Liver (tissue), 8 donors: ENCODE measurements at regions not wholly inside any gene's neighbourhood (a gene's known extent, or its start where the extent isn't known, plus 50 kb on each side); places are given as distances from the start of the nearest gene placed in this dataset.

Experiments
- DNase-seq: peaks from one replicate; pipeline ENCODE4 v3.0.0-alpha.2; 2017; ENCODE audit warnings: low spot score
- H3K27ac ChIP-seq, 2 donors: one replicate each; pipeline ENCODE4 v1.7.0; 2013; ENCODE audit warnings: inconsistent platforms in 2 of 2, low read length in 2 of 2, control low read depth in 1 of 2, low read depth in 1 of 2, mild to moderate bottlenecking in 1 of 2
- H3K27me3 ChIP-seq, 4 donors: one replicate each; pipeline versions ENCODE4 v1.6.1 to v1.7.0; 2013; ENCODE audit warnings: low read length in 3 of 4, inconsistent platforms in 1 of 4, mild to moderate bottlenecking in 1 of 4, moderate library complexity in 1 of 4; ENCODE audit not compliant: control insufficient read depth in 4 of 4, insufficient read depth in 4 of 4
- H3K36me3 ChIP-seq, 4 donors: one replicate each; pipeline versions ENCODE4 v1.6.1 to v1.7.0; 2013; ENCODE audit warnings: low read length in 3 of 4, mild to moderate bottlenecking in 3 of 4, low read depth in 1 of 4, moderate library complexity in 1 of 4; ENCODE audit not compliant: control insufficient read depth in 4 of 4, insufficient read depth in 3 of 4
- H3K4me1 ChIP-seq, 4 donors: one replicate each; pipeline versions ENCODE4 v1.6.1 to v1.7.0; 2013; ENCODE audit warnings: low read length in 3 of 4, mild to moderate bottlenecking in 3 of 4, moderate library complexity in 1 of 4; ENCODE audit not compliant: control insufficient read depth in 4 of 4, insufficient read depth in 4 of 4
- H3K4me3 ChIP-seq, 3 donors: one replicate each; pipeline versions ENCODE4 v1.6.1 to v1.7.0; 2013; ENCODE audit warnings: low read length in 3 of 3, control low read depth in 1 of 3, low read depth in 1 of 3, mild to moderate bottlenecking in 1 of 3
- H3K9ac ChIP-seq, 2 donors: one replicate each; pipeline ENCODE4 v1.7.0; 2013; ENCODE audit warnings: low read length in 2 of 2, mild to moderate bottlenecking in 2 of 2, moderate library complexity in 2 of 2, control low read depth in 1 of 2, low read depth in 1 of 2
- H3K9me3 ChIP-seq, 4 donors: one replicate each; pipeline versions ENCODE4 v1.6.1 to v1.7.0; 2013; ENCODE audit warnings: low read length in 3 of 4; ENCODE audit not compliant: control insufficient read depth in 4 of 4
- EGR1 ChIP-seq, 2 donors: IDR thresholded peaks; 2 replicates each; pipeline ENCODE4 v1.6.1; 2016 to 2018; ENCODE audit warnings: antibody characterized with exemption in 2 of 2, low read depth in 2 of 2
- FOXA1 ChIP-seq: IDR thresholded peaks from 2 replicates; pipeline ENCODE4 v1.6.1; 2016; ENCODE audit warnings: antibody characterized with exemption
- FOXA2 ChIP-seq: IDR thresholded peaks from 2 replicates; pipeline ENCODE4 v1.6.1; 2016; ENCODE audit warnings: antibody characterized with exemption
- GABPA ChIP-seq, 2 donors: IDR thresholded peaks in 1 of 2; conservative IDR thresholded peaks in 1 of 2; 2 replicates each; pipeline ENCODE4 v1.6.1; 2016; ENCODE audit warnings: antibody characterized with exemption in 2 of 2, mild to moderate bottlenecking in 1 of 2, moderate library complexity in 1 of 2
- HNF4A ChIP-seq, 2 donors: conservative IDR thresholded peaks; 2 replicates each; pipeline ENCODE4 v1.6.1; 2016; ENCODE audit warnings: antibody characterized with exemption in 2 of 2, mild to moderate bottlenecking in 2 of 2
- HNF4G ChIP-seq: IDR thresholded peaks from 2 replicates; pipeline ENCODE4 v1.6.1; 2016; ENCODE audit warnings: antibody characterized with exemption
- JUND ChIP-seq, 2 donors: IDR thresholded peaks; 2 replicates each; pipeline ENCODE4 v1.6.1; 2016; ENCODE audit warnings: antibody characterized with exemption in 2 of 2
- NR2F2 ChIP-seq: IDR thresholded peaks from 2 replicates; pipeline ENCODE4 v1.6.1; 2016; ENCODE audit warnings: antibody characterized with exemption
- RAD21 ChIP-seq, 2 donors: IDR thresholded peaks; 2 replicates each; pipeline ENCODE4 v1.6.1; 2016; ENCODE audit warnings: antibody characterized with exemption in 2 of 2, mild to moderate bottlenecking in 2 of 2
- RXRA ChIP-seq, 2 donors: IDR thresholded peaks; 2 replicates each; pipeline ENCODE4 v1.6.1; 2017 to 2018; ENCODE audit warnings: antibody characterized with exemption in 2 of 2, mild to moderate bottlenecking in 1 of 2
- SP1 ChIP-seq: IDR thresholded peaks from 2 replicates; pipeline ENCODE4 v1.6.1; 2018; ENCODE audit warnings: antibody characterized with exemption, mild to moderate bottlenecking
- TAF1 ChIP-seq: conservative IDR thresholded peaks from 2 replicates; pipeline ENCODE4 v1.6.1; 2016; ENCODE audit warnings: antibody characterized with exemption, mild to moderate bottlenecking
- YY1 ChIP-seq: IDR thresholded peaks from 2 replicates; pipeline ENCODE4 v1.6.1; 2016; ENCODE audit warnings: antibody characterized with exemption, mild to moderate bottlenecking
- WGBS: extraction: QIAGEN DNeasy Blood & Tissue Kit; methylation state at CpG from one replicate; pipeline ENCODE4 v1.1.7; 2013; 5-methylcytosine and 5-hydroxymethylcytosine counted together
- TF ChIP-seq, protein P1 (sequence below): IDR thresholded peaks from 2 replicates; pipeline ENCODE4 v1.6.1; 2016; ENCODE audit warnings: antibody characterized with exemption
- TF ChIP-seq, protein P2 (sequence below): fragments of 150-350 bp; IDR thresholded peaks from 2 replicates; pipeline ENCODE4 v1.5.1; 2017; ENCODE audit warnings: improper control_type of control experiment, low read depth, low read length; ENCODE audit not compliant: missing input control
- TF ChIP-seq, protein P3 (sequence below): IDR thresholded peaks from 2 replicates; pipeline ENCODE4 v1.6.1; 2016; ENCODE audit warnings: antibody characterized with exemption, mild to moderate bottlenecking
- TF ChIP-seq, protein P4 (sequence below): IDR thresholded peaks from 2 replicates; pipeline ENCODE4 v1.6.1; 2016; ENCODE audit warnings: antibody characterized with exemption
- TF ChIP-seq, protein P5 (sequence below): IDR thresholded peaks from 2 replicates; pipeline ENCODE4 v1.6.1; 2016; ENCODE audit warnings: antibody characterized with exemption
- donor health status: healthy.
- donor health status: healthy.
- donor health status: healthy.
- donor health status: healthy.
- donor health status: healthy.

DNA sequence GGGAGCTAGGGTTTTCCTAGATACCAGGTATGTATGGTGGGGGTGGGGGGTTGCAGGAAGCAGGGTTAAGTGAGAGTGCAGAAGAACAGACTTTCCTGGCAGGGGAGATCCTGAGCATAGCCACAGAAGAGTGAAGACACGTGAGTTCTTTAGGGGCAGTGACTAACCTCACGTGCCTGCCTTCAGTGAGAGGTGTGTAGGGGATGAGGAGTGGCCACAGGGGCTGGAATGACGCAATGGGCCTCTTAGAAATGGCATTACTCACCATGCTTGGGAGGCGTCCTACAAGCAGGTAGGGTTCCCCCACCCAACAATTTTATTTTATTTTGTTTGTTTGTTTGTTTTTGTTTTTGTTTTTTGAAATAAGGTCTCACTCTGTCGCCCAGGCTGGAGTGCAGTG is 698.6 kb upstream of the NRP1 start:
- Histone ChIP-seq H3K9me3 (no peaks in the 10 kb centered on the region), H3K9ac (no peak overlapping the region), H3K27me3 (no peaks in the 10 kb centered on the region), H3K27ac (no peak overlapping the region), H3K36me3 (no peaks in the 10 kb centered on the region), H3K4me1 (peaks cover 0 to 3% (median 0%) of the 10 kb centered on the region in 4 donors), H3K4me3 (no peak overlapping the region)
- WGBS: 89% methylated on average over 5 of the region's 5 CpGs
- no peak for TF ChIP-seq JUND (IDR thresholded peaks at IDR 0.05)
- TF ChIP-seq, protein P1, sequence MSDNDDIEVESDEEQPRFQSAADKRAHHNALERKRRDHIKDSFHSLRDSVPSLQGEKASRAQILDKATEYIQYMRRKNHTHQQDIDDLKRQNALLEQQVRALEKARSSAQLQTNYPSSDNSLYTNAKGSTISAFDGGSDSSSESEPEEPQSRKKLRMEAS: no peak
- no peak for DNase-seq

DNA sequence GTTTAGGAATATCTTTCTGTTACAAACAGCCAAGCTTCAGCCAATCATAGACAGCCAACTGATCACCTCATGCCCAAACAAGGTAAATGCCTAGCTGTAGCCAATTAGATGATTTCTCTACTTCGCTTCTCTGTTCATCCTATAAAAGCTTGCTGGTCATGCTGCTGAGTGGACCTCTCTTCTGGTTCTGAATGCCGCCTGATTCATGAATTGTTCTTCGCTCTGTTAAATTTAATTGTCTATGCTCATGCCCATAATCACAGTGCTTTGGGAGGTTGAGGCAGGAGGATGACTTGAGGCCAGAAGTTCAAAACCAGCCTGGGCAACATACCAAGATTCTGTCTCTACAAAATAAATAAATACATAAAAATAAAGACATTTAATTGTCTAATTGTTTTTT is 698.1 kb upstream of the NRP1 start:
- no peak overlapping the region for H3K27ac ChIP-seq
- TF ChIP-seq FOXA1 (no peak), TAF1 (no peak), SP1 (no peak), FOXA2 (no peak), RAD21 (IDR thresholded peaks at IDR 0.05) (no peak), HNF4G (no peak), RXRA (IDR thresholded peaks at IDR 0.05) (no peak), EGR1 (IDR thresholded peaks at IDR 0.05; ENCODE audit: low read depth in 2 of 2) (no peak), NR2F2 (no peak), GABPA (IDR thresholded peaks at IDR 0.05 in 1 of 2, conservative IDR thresholded peaks at IDR 0.05 in 1 of 2) (no peak), HNF4A (conservative IDR thresholded peaks at IDR 0.05) (no peak), JUND (IDR thresholded peaks at IDR 0.05) (no peak), YY1 (no peak)
- TF ChIP-seq, protein P2, sequence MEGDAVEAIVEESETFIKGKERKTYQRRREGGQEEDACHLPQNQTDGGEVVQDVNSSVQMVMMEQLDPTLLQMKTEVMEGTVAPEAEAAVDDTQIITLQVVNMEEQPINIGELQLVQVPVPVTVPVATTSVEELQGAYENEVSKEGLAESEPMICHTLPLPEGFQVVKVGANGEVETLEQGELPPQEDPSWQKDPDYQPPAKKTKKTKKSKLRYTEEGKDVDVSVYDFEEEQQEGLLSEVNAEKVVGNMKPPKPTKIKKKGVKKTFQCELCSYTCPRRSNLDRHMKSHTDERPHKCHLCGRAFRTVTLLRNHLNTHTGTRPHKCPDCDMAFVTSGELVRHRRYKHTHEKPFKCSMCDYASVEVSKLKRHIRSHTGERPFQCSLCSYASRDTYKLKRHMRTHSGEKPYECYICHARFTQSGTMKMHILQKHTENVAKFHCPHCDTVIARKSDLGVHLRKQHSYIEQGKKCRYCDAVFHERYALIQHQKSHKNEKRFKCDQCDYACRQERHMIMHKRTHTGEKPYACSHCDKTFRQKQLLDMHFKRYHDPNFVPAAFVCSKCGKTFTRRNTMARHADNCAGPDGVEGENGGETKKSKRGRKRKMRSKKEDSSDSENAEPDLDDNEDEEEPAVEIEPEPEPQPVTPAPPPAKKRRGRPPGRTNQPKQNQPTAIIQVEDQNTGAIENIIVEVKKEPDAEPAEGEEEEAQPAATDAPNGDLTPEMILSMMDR: no peak
- TF ChIP-seq, protein P3, sequence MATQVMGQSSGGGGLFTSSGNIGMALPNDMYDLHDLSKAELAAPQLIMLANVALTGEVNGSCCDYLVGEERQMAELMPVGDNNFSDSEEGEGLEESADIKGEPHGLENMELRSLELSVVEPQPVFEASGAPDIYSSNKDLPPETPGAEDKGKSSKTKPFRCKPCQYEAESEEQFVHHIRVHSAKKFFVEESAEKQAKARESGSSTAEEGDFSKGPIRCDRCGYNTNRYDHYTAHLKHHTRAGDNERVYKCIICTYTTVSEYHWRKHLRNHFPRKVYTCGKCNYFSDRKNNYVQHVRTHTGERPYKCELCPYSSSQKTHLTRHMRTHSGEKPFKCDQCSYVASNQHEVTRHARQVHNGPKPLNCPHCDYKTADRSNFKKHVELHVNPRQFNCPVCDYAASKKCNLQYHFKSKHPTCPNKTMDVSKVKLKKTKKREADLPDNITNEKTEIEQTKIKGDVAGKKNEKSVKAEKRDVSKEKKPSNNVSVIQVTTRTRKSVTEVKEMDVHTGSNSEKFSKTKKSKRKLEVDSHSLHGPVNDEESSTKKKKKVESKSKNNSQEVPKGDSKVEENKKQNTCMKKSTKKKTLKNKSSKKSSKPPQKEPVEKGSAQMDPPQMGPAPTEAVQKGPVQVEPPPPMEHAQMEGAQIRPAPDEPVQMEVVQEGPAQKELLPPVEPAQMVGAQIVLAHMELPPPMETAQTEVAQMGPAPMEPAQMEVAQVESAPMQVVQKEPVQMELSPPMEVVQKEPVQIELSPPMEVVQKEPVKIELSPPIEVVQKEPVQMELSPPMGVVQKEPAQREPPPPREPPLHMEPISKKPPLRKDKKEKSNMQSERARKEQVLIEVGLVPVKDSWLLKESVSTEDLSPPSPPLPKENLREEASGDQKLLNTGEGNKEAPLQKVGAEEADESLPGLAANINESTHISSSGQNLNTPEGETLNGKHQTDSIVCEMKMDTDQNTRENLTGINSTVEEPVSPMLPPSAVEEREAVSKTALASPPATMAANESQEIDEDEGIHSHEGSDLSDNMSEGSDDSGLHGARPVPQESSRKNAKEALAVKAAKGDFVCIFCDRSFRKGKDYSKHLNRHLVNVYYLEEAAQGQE: no peak
- TF ChIP-seq, protein P4, sequence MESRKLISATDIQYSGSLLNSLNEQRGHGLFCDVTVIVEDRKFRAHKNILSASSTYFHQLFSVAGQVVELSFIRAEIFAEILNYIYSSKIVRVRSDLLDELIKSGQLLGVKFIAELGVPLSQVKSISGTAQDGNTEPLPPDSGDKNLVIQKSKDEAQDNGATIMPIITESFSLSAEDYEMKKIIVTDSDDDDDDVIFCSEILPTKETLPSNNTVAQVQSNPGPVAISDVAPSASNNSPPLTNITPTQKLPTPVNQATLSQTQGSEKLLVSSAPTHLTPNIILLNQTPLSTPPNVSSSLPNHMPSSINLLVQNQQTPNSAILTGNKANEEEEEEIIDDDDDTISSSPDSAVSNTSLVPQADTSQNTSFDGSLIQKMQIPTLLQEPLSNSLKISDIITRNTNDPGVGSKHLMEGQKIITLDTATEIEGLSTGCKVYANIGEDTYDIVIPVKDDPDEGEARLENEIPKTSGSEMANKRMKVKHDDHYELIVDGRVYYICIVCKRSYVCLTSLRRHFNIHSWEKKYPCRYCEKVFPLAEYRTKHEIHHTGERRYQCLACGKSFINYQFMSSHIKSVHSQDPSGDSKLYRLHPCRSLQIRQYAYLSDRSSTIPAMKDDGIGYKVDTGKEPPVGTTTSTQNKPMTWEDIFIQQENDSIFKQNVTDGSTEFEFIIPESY: no peak
- TF ChIP-seq, protein P1: no peak
- TF ChIP-seq, protein P5, sequence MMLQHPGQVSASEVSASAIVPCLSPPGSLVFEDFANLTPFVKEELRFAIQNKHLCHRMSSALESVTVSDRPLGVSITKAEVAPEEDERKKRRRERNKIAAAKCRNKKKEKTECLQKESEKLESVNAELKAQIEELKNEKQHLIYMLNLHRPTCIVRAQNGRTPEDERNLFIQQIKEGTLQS: no peak
- 96% methylated on average over 3 of the region's 3 CpGs for WGBS
- H3K9me3 ChIP-seq: no peaks in the 10 kb centered on the region
- H3K4me3 ChIP-seq: no peak overlapping the region
- H3K4me1 ChIP-seq: peaks cover 0 to 3% (median 0%) of the 10 kb centered on the region in 4 donors
- no peaks in the 10 kb centered on the region for H3K36me3 ChIP-seq
- no peaks in the 10 kb centered on the region for H3K27me3 ChIP-seq
- H3K9ac ChIP-seq: no peak overlapping the region
- DNase-seq: no peak
